ENCODE measurements at regions not wholly inside any gene's neighbourhood (a gene's known extent, or its start where the extent isn't known, plus 50 kb on each side); places are given as distances from the start of the nearest gene placed in this dataset.
"Not testable (repeated sequence)": the region's sequence is repeated elsewhere in the genome, so short reads cannot be mapped to it uniquely, and the experiment has no call there.

- H3K79me2 ChIP-seq (ENCODE audit: insufficient read depth, low read depth, low read length): no peaks in the 10 kb centered on the region
- no peaks in the 10 kb centered on the region for H3K9me3 ChIP-seq (ENCODE audit: low read length)
- no peak for TF ChIP-seq CTCF (conservative IDR thresholded peaks at IDR 0.05; ENCODE audit: low read length)
- TF ChIP-seq EZH2phosphoT487 (IDR thresholded peaks at IDR 0.05; ENCODE audit: borderline replicate concordance, low read depth, low read length): no peak
- no peak overlapping the region for H3K4me3 ChIP-seq (ENCODE audit: low read depth, low read length, poor library complexity, severe bottlenecking)
- no TSS peak for BruUV-seq (replicated peaks)
- CTCF ChIA-PET (ENCODE audit: unreplicated experiment): no interaction called here
- H3K9me2 ChIP-seq (ENCODE audit: insufficient read depth, low read length): no peaks in the 10 kb centered on the region
- H2AFZ ChIP-seq (ENCODE audit: low read length): no peak overlapping the region
- no peak for DNase-seq (ENCODE audit: low spot score)
- H3K27ac ChIP-seq (ENCODE audit: low read depth, low read length, poor library complexity, severe bottlenecking): no peak overlapping the region
- H3K4me1 ChIP-seq (ENCODE audit: insufficient read depth, low read length, poor library complexity, severe bottlenecking): no peaks in the 10 kb centered on the region
- intact Hi-C loops (cut with micrococcal nuclease; ENCODE audit: unreplicated experiment): no loop called here
- no peaks in the 10 kb centered on the region for H3K36me3 ChIP-seq (ENCODE audit: insufficient read depth, low read length)
- POLR2A ChIA-PET: interaction anchor here (0.5 kb wide), 1 partner anchor 531 kb away, joined by 3 read pairs; no protein-coding TSS in a partner anchor
- no peaks in the 10 kb centered on the region; the same call in 1 of the 2 replicates for H4K20me1 ChIP-seq (ENCODE audit: insufficient read depth, low read length)
- no peak overlapping the region for H3K4me2 ChIP-seq (ENCODE audit: low read length)
Measured at GRCh38 chr13:73304442-73304841, 245.6 kb downstream of the KLF5 start.

- no peak for DNase-seq (ENCODE audit: low spot score)
- Histone ChIP-seq H3K4me1 (ENCODE audit: insufficient read depth, low read length, poor library complexity, severe bottlenecking) (no peaks in the 10 kb centered on the region), H3K9me2 (ENCODE audit: insufficient read depth, low read length) (no peaks in the 10 kb centered on the region), H3K79me2 (ENCODE audit: insufficient read depth, low read depth, low read length) (no peaks in the 10 kb centered on the region), H3K36me3 (ENCODE audit: insufficient read depth, low read length) (no peaks in the 10 kb centered on the region), H4K20me1 (ENCODE audit: insufficient read depth, low read length) (no peaks in the 10 kb centered on the region; the same call in 1 of the 2 replicates), H3K9me3 (ENCODE audit: low read length) (no peaks in the 10 kb centered on the region), H3K4me2 (ENCODE audit: low read length) (no peak overlapping the region), H3K27ac (ENCODE audit: low read depth, low read length, poor library complexity, severe bottlenecking) (no peak overlapping the region), H3K4me3 (ENCODE audit: low read depth, low read length, poor library complexity, severe bottlenecking) (no peak overlapping the region), H2AFZ (ENCODE audit: low read length) (no peak overlapping the region)
- intact Hi-C loops (cut with micrococcal nuclease; ENCODE audit: unreplicated experiment): no loop called here
- CTCF ChIA-PET (ENCODE audit: unreplicated experiment): no interaction called here
- BruUV-seq (replicated peaks): no TSS peak
- POLR2A ChIA-PET: interaction anchor here (0.6 kb wide), 1 partner anchor 9 kb away, joined by 3 read pairs; no protein-coding TSS in a partner anchor
- no peak for TF ChIP-seq CTCF (conservative IDR thresholded peaks at IDR 0.05; ENCODE audit: low read length)
- no peak for TF ChIP-seq EZH2phosphoT487 (IDR thresholded peaks at IDR 0.05; ENCODE audit: borderline replicate concordance, low read depth, low read length)
Measured at GRCh38 chr13:73303851-73304250, 245.0 kb downstream of the KLF5 start.

GRCh38 chr13:73301622-73302021, 242.8 kb downstream of the KLF5 start:
- H3K36me3 ChIP-seq (ENCODE audit: insufficient read depth, low read length); BruUV-seq (replicated peaks); H3K9me2 ChIP-seq (ENCODE audit: insufficient read depth, low read length); H3K4me3 ChIP-seq (ENCODE audit: low read depth, low read length, poor library complexity, severe bottlenecking); H3K79me2 ChIP-seq (ENCODE audit: insufficient read depth, low read depth, low read length); H3K9me3 ChIP-seq (ENCODE audit: low read length); H3K27ac ChIP-seq (ENCODE audit: low read depth, low read length, poor library complexity, severe bottlenecking); POLR2A ChIA-PET; H3K4me2 ChIP-seq (ENCODE audit: low read length); H3K4me1 ChIP-seq (ENCODE audit: insufficient read depth, low read length, poor library complexity, severe bottlenecking); CTCF ChIA-PET (ENCODE audit: unreplicated experiment); DNase-seq (ENCODE audit: low spot score); H4K20me1 ChIP-seq (ENCODE audit: insufficient read depth, low read length); H2AFZ ChIP-seq (ENCODE audit: low read length); intact Hi-C loops (cut with micrococcal nuclease; ENCODE audit: unreplicated experiment): not testable (repeated sequence)
